NCI-H1930 (cell line): ENCODE measurements at regions not wholly inside any gene's neighbourhood (a gene's known extent, or its start where the extent isn't known, plus 50 kb on each side); places are given as distances from the start of the nearest gene placed in this dataset.
"Not testable (repeated sequence)": the region's sequence is repeated elsewhere in the genome, so short reads cannot be mapped to it uniquely, and the experiment has no call there.

Source experiments
- DNase-seq, 2 experiments: peaks; one replicate each; lab custom pipeline; 2025; lab: John Stamatoyannopoulos, UW

DNA sequence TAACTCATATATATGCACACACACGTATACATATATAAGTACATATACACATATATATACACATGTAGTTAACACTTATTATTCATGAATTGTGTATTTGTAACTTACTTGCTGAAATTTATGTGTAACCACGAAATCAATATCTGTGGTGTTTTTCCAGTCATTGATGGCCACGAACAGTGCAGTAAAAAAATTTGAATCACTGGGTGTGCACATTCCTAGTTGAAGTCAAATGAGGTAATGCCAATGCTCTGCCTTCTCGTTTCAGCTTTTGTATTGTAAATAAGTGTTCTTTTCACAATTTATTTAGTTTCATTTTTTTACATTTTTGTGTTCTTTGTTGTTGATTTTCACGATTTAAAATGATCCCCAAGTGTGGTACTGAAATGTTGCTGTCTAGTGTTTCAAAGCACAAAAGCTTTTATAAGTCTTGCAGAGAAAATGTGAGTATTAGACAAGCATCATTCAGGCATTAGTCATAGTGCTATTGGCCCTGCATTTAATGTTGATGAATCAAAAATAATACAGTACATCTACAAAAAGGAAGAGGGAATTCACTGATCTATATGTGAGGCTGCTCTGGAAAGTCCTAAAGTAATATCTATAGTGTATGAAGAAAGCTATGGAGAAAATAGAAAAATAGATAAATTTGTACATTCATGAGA, 419.0 kb downstream of the DSC3 start:
- DNase-seq = no peak

DNA sequence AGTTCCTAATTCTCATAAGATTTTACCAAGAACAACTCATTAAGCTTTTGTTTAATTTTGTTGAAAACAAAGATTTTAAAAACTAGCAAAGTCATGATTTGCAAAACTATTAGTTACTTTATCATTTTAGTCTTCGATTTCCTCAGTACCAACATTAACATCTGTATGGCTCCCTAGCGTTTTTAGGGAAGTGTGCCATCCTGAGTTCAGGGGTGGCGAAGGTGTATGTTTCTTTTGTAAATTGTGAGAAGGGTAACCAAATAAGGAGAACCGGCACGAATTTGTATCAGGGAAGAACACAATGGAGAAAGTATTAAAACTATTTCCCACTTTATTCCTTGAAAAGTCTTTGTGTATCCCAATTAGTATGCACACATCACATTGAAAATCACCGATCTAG, 419.9 kb downstream of the DSC3 start:
- no peak for DNase-seq

DNA sequence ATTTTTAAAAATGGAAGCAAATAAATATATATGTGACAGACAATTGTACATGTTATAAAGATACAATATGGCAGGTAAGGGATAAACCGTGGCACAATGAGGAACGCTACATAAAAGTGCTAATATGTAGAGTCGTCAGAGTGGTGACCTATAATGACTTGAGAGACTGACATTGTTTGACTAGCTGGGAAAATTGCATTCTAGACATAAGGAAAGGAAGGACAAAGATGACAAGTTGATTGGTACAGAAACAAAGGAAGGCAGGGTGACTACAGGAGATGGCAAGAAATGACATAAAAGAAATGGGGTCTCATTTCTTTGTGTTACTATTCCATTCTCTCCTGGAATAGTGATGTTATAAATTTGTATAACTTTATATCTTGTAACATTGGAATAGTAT, 420.4 kb downstream of the DSC3 start:
- DNase-seq = no peak

DNA sequence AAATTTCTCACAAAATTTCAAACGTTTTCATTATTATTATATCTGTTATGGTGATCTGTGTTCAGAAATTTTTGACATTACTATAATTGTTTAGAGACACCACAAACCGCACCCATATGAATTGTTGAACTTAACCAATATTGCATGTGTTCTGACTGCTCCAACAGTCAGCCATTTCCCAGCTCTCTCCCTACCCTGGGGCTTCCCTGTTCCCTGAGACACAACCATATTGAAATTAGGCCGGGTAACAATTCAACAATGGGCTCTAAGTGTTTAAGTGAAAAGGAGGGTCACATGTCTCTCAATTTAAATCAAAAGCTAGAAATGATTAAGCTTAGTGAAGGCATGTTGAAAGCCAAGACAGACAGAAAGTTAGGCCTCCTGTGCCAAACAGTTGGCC, 424.0 kb downstream of the DSC3 start:
- DNase-seq = no peak

DNA sequence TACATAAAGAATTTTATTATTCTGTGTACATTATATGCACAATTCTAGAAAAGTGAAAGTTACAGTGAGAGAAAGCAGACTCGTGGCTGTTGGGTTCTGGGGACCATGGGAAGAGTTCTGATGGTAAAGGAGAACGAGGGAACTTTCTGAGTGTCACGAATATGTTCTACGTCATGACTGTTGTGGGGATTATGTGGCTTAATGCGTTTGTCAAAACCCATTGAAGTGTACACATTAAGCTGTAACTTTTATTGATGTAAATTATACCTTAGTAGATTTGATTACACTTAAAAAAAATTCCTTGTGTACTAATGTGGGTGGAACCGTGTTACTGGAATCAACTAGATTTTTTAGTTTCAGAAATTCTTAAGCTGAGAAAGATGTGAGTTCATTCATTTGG, 426.1 kb downstream of the DSC3 start:
- DNase-seq = no peak

DNA sequence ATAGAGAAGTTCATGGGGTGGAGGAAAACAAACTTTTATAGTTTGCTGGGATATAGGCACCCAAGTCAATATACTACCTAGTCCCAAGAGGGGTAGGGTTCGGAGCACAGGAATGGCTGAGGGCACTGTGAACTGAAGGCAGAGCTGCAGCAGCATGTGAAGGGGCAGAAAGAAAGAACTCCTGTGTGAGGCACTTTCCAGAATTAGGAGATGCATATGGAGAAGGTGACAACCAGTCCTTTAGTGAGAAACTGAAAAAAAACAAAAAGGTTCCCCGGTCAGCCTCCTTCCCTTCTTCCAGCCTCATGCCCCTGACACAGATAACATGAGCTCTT, 429.1 kb downstream of the DSC3 start:
- no peak for DNase-seq

DNA sequence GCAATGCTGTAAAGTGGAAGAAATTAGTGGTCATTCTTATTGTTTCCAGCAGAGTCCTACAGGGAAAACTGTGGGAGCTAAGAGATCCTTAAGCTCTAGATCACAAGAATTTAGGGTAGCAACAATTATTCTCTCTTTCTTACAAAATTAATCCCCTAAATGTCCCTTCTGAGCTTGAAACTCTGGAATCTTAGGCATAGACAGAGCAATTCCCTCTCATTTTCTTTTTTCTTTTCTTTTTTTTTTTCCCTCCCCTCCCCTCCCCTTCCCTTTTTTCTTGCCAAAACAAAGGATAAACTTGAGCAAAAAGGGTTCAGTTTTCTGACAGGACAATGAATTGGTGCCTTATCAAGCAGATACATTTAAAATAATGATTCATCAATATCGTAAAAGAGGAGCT, 441.0 kb downstream of the DSC3 start:
- no peak for DNase-seq

DNA sequence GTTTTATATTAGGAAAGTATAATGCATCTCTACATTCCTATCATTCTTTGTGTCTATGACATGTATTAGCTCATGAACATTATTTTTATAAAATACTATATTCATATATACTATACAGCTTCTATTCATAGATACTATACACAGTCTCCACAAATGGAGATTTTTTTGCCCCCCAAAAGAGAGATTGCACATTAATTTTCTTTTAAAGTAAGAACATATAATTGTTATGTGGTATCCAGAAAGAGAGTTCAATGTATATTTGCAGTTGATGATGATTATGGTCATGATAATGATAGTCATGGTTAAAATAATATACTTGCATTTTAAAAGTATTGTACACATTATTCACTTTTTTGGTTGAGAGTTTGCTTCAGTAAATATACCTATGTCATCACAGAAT, 445.3 kb downstream of the DSC3 start:
- DNase-seq = no peak

DNA sequence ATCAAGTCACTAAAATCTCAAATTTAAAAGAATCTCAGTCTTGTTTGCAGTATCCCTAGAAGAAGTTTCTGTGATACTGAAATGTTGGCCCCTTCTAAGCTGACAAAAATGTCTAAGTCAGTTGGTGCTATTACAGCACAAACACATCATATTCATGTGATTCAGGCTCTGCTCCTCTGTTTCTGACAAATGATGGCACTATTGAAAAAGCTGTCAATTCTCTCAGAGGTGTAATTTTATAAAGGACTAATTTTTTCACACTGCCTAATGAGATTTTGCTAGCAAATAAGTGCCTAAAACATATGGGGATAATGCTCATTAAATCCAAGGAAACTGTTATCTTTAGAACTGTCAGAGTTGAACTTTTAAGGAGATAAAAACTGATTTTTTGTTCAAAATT, 445.9 kb downstream of the DSC3 start:
- no peak for DNase-seq

DNA sequence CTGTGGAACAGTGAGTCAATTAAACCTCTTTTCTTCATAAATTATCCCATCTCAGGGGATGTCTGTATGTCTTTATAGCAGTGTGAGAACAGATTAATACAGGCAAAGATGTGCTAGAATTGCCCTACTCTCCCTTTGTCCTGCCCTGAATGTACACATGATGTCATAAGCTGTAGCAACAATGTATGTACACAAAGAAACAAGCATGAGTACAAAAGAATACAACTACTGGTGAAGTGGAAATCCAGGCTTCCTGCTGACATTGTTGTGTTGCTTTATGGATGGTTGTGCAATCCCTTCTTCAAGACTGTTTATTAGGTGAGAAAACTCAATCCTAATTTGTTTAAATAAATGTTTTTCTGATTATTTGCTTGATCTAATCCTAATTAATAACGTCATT, 446.6 kb downstream of the DSC3 start:
- peak in 1 of 2 experiments; percentile 17 for DNase-seq

DNA sequence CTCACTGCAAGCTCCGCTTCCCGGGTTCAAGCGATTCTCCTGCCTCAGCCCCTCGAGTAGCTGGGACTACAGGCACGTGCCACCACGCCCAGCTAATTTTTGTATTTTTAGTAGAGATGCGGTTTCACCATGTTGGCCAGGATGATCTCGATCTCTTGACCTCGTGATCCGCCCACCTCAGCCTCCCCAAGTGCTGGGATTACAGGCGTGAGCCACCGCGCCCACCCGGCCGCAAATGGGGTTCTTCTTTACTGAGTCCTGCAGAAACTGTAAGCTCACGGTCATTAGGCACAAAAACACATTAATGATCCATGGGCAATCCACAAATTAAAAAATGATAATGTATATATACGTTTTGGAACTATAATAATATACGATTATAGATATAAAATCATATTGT, 447.6 kb downstream of the DSC3 start:
- DNase-seq = not testable (repeated sequence)

DNA sequence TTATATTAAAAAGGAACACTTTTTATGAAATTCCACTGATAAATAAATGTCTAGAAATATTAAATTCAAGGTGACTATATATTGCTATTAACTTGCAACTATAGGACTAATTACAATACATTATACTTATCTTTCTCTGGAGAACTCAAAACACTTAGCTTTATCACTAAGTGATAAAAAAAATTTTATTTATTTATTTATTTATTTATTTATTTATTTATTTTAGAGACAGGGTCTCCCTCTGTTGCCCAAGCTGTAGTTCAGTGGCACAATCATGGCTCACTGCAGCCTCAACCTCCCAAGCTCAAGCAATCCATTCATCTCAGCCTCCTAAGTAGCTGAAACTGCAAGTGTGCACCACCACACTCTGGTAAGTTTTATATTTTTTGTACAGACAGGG, 451.1 kb downstream of the DSC3 start:
- DNase-seq = no peak

DNA sequence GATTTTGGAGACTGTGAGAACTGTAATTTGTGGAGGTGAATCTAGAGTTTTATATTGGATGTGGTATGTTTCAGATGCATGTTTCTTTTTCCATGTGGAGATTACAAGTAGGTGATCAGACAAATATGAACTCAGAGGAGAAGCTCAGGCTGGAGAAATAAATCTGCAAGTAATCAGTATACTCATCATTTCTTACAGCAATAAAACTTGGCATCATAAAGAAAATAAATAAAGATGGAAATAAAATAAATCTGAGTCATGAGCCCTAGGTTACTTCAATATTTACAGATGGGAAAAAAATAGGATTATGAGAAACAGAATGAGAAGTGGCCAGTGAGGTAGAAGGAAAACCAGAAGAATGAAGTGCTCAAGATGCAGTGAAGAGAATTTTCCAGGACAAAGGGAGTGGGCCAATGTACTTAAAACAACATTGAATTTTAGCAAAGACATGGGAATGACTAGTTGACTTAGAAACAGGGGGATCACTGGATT, 453.8 kb downstream of the DSC3 start:
- no peak for DNase-seq

DNA sequence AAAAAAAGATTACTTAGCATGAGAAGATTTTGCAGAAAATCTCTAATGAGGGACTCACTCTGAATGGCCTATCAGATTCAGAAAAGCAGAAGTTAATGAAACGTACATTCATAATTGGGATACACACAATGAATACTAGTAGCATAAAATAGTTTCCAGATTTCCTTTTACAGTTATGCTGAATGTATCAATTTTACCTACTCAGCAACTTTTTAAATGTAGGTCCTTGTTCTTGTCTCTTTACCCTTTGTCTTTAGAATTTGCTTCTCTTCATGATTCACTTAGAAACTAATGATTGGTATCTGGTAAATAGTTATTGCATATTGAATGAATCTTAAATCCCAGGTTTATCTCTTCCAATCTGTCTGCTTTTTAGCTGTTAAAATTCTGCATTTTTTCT, 458.8 kb downstream of the DSC3 start:
- no peak for DNase-seq

DNA sequence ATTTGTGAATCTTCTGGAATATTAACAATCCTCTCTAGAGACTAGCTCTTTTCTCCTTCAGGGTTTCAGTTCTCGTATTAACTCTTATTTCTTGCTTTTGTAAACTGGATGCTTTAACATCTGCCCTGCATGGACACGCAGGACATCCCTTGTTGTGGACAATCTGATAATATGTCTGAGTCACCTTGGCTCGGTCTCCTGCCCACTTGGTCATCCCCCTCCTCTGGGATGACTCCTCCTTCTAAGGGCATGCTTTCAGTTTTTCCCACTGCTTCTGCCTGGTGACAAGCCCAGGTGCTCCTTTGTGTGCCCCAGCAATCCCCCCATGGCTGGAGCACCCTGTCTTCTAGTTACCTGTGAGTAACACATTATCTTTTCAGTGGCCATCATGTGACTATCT, 460.5 kb downstream of the DSC3 start:
- no peak for DNase-seq

DNA sequence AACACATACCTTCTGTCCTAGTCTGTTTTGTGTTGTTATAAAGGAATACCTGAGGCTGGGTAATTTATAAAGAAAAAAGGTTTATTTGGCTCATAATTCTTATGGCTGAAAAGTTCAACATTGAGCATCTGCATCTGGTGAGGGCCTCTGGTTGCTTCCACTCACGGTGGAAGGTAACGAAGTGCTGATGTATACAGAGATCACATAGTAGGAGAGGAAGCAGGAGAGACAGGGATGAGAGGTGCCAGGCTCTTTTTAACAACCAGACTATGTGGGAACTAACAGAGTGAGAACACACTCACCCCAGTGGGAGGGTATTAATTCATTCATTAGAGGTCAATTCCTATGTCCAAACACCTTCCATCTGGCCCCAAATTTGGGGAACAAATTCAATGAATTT, 463.8 kb downstream of the DSC3 start:
- DNase-seq = no peak

DNA sequence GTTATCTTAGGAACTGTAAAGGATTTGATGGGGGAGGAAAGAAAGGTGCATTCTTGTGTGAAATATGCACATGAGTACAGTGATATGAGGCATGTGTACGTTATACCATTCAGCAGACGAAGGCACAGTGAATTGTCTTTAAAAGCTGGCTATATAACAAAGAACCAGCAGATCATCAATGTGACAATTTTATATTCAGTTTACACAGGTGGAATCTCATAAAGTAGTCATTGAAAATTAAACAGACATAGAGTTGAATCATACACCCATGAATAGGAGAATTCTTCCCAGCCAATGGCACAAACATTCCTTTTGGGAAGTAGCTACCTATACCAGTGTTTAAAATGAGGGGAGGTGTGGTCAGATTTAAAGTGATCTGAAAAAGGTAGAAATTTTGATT, 470.3 kb downstream of the DSC3 start:
- DNase-seq = peak; percentile 5 to 14

DNA sequence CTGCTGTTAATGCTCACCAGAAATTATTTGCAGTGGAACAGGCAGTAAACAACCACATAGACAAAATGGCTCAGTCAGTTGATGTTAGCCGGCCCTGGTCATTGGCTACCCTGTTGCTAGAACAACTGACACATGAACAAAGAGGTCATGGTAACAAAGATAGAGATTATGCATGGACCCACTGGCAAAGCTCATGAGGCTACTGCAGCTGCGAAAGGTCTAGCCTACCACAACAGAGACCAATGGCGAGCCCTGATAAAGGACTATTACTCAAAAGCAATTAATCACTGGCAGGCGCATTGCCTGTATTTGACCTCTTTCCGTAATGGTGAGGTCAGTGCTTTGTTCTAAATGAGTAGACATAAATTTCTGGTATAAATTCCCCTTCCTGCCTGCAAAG, 474.2 kb downstream of the DSC3 start:
- no peak for DNase-seq

DNA sequence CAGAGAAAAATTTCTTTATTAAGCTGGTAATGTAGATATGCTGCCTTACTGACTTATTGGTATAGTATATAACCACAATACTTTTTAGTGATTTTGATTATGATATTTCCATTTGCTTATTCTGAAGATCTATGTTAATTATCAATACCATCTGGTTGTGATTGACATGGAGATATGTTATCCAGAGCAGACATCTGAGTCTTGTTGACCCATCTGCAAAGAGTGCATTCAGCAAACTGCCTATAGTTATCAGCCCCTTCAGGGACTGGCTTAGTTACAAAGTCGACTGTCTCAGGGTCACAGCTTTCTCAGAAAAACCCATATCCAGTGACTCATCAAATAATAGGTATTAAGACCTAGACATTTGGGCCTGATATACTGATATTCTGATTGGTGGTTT, 475.7 kb downstream of the DSC3 start:
- no peak for DNase-seq

DNA sequence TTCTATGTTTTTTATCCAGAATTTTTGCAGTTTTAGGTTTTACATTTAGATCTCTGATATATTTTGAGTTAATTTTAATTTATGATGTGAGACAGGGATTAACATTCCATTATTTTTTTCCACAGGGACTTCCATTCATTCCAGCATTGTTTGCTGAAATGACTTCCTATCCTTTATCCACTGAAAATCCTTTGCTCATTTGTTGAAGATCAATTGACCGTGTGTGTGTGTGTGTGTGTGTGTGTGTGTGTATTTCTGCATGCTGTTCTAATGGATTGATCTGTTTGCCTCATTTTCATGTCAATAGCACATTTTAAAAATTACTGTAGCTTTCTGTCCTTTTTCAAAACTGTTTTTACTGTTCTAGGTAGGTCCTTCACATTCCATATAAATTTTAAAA, 480.3 kb downstream of the DSC3 start:
- DNase-seq = no peak

DNA sequence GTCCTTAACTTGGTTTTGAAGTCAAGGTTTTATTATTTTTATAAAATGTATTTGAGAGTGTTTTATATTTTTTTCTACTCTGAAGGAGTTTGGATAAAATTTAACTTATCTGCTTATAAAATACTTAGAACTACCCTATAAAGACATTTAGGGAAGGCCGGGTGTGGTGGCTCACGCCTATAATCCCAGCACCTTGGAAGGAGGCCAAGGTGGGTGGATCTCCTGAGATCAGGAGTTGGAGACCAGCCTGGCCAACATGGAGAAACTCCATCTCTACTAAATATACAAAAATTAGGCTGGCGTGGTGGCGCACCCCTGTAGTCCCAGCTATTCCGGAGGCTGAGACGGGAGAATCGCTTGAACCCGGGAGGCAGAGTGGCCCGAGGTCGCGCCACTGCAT, 486.4 kb downstream of the DSC3 start:
- DNase-seq = no peak

DNA sequence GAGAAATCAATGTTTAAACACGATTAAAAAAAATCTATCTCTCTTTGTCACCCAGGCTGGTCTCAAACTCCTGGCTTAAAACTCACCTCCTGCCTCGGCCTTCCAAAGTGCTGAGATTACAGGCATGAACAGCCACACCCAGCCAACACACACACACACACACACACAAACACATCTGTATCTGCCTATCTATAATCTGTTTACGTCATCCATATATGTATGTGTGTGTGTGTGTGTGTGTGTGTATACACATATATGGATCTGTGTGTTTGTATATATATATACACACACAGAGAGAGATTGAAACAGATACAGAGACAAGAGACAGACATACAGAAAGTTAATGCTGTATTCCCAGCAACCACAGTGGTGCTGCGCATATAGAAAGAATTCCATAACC, 497.1 kb downstream of the DSC3 start:
- no peak for DNase-seq

DNA sequence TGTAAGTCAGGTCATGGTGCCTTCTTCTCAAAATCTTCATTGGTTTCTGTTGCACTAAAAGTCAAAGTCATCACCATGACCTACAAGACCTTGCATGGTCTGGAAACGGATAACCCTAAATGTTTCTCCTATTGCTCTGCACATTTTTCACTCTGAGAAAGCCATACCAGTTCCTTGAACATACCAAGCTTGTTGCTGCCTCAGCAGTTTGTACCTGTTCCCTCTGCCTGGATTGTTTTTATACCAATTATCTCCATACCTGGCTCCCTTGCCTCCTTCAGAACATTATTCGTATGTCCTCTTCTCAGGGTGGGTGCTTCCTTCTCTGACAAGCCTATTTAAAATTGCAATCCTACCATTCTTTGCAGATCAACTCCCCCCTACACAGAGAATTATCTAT, 498.4 kb downstream of the DSC3 start:
- no peak for DNase-seq

DNA sequence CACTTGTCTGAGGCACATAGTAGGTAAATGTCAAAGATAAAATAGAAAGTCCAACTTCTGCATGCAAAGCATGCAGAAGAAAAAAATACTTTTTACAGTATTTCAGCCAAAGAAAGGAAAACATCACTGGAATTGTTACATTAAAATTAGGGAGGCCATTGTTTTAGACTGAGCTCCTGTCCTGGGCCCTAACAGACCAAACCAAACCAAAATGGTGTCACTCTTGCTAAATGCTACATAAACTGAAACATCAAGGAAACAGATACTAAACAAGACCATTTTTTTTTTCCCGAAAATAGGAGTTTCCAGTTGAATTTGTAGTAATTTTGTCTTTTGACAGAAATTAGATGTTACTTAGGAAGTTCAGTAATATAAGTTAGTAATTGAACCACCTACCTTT, 508.8 kb downstream of the DSC3 start:
- DNase-seq = no peak

DNA sequence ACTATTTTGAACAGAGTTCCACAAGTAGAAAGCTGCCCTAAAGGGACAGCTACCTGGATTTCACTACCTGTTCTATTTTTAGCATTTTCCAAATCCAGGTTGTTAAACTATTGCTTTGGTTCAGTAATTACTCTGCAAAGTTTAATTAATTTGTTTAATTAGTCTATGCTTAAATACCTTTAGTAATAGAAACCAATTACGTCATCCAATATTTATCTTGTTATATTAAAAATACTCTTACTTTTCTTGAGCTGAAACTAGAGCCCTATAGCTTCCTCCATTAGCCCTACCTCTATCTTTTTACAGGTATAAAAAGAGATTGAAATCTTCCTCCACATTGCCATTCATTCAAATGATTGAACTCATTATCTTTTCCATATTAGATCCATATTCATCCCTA, 514.6 kb downstream of the DSC3 start:
- DNase-seq = no peak
